ENCODE measurements at regions not wholly inside any gene's neighbourhood (a gene's known extent, or its start where the extent isn't known, plus 50 kb on each side); places are given as distances from the start of the nearest gene placed in this dataset.

GRCh38 chr1:234884006-234884405 lies 244.6 kb downstream of the TOMM20 start:
- TF ChIP-seq, protein P1, sequence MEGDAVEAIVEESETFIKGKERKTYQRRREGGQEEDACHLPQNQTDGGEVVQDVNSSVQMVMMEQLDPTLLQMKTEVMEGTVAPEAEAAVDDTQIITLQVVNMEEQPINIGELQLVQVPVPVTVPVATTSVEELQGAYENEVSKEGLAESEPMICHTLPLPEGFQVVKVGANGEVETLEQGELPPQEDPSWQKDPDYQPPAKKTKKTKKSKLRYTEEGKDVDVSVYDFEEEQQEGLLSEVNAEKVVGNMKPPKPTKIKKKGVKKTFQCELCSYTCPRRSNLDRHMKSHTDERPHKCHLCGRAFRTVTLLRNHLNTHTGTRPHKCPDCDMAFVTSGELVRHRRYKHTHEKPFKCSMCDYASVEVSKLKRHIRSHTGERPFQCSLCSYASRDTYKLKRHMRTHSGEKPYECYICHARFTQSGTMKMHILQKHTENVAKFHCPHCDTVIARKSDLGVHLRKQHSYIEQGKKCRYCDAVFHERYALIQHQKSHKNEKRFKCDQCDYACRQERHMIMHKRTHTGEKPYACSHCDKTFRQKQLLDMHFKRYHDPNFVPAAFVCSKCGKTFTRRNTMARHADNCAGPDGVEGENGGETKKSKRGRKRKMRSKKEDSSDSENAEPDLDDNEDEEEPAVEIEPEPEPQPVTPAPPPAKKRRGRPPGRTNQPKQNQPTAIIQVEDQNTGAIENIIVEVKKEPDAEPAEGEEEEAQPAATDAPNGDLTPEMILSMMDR (IDR thresholded peaks at IDR 0.05): no peak
- TF ChIP-seq POLR2A (IDR thresholded peaks at IDR 0.05): no peak

All from uterus (tissue), 2 donors.